Islet precursor cell (in vitro differentiated cells): ENCODE measurements at regions not wholly inside any gene's neighbourhood (a gene's known extent, or its start where the extent isn't known, plus 50 kb on each side); places are given as distances from the start of the nearest gene placed in this dataset.

Source experiments
- DNase-seq: peaks from one replicate; pipeline ENCODE4 v3.0.0-alpha.2; 2018

DNA sequence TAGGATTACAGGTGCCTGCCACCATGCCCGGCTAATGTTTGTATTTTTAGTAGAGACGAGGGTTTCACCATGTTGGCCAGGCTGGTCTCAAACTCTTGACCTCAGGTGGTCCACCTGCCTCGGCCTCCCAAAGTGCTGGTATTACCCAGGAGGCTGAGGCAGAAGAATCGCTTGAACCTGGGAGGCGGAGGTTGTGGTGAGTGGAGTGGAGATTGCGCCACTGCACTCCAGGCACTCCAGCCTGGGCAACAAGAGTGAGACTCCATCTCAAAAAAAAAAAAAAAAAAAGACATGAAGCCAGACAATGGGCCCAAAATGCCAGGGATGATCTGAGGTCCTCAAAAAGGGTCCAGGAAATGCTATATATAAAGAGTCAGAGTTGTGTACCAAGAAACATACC, 392.9 kb downstream of the SEC14L1 start:
- peak; percentile 10 for DNase-seq

DNA sequence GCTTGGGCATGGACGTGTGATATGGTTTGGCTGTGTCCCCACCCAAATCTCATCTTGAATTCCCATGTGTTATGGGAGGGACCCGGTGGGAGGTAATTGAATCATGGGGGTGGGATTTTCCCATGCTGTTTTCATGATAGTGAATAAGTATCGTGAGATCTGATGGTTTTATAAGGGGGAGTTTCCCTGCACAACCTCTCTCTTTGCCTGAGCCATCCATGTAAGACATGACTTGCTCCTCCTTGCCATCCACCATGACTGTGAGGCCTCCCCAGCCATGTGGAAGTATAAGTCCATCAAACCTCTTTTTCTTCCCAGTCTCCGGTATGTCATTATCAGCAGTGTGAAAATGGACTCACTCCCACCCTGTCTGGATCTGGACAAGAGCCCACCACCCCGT, 393.4 kb downstream of the SEC14L1 start:
- DNase-seq = peak; percentile 21

DNA sequence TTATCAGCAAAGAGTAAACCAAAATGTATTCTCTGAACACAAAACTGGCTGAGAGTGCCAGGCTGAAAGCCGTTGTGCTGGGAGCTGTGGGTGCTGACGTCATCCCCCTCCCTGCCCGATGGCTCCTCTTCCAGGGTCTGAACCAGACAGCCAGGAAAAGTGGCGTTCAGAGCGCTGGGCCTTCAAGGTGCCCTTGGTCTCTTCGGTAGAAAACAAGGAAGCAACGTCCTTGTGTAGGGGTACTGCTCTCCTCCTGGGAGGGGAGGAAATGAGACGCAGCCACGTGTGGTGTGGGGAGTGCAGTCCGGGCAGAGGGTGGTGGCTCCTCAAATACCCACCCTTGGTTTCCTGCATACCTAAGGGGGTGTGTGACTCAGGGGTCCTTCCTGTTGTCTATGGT, 394.7 kb downstream of the SEC14L1 start:
- peak; percentile 57 for DNase-seq

DNA sequence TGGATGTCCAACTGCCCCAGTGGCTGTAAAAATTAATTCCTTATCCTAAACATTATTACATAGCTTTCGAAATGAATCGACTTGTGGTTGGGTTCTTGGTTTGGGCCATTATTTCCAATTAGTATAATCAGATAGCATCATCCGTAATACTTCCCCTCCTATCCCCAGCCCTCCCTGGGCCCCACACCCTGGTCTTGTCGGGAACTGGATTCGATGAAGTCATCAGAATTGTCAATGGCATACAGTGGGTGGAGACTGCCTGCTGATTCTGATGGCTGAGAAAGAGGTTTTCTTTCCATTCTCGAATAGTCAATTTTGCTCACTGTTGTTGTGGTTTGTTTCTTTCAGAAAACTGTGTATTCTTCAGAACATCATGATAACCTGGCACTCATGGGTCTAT, 395.1 kb downstream of the SEC14L1 start:
- DNase-seq = no peak

DNA sequence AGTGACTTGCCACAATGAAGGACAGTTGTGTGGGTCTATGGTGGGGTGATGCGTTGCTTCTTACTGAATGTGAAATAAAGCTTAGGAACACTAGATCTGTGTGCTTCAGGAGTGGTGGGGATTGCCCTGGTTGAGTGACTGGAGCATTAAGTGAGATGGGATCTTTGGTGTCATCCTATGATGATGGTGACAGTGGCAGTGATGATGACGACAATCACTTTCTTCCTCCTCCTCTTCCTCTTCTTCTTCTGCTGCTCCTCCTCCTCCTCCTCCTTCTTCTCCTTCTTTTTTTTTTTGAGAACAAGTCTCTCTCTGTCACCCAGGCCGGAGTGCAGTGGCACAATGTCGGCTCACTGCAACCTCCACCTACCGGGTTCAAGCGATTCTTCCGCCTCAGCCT, 396.8 kb downstream of the SEC14L1 start:
- no peak for DNase-seq

DNA sequence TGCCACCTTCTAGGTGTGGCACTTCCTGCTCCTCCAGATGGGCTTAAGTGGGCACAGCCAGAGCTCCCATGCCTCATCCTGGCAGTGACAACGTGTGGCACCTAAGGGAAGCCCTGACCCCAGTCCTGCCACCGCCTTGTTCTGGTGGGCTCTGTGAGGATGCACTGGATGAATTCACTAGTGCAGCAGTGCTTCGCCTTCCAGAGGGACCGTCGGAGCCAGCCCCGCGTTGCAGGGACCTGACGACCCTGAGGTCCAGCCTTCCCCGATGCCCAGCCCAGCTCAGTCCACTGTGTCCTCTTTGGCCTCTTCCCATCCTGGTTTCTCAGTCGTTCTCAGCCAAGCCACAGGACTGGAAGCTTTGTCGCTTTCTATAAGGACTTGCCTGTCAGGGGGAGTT, 399.8 kb downstream of the SEC14L1 start:
- no peak for DNase-seq

DNA sequence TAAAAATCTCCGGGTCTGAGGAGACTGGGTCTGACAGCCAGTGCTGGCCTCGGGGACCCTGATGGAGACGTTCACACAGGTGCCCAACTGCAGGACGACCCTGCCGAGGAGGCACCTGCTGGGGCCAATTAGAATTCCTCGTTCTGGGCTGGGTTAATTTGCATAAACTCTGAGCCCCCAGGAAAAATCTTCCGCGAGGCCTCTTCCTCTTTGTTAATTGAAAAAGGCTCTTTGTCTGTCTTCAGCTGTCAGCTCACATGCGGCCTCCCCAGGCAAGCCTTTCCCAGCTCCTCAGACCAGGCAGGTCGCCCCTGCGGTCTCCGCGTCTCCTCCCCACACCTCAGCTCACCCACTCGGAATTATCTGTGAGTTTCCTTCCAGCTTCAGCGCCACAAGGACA, 400.2 kb downstream of the SEC14L1 start:
- no peak for DNase-seq

DNA sequence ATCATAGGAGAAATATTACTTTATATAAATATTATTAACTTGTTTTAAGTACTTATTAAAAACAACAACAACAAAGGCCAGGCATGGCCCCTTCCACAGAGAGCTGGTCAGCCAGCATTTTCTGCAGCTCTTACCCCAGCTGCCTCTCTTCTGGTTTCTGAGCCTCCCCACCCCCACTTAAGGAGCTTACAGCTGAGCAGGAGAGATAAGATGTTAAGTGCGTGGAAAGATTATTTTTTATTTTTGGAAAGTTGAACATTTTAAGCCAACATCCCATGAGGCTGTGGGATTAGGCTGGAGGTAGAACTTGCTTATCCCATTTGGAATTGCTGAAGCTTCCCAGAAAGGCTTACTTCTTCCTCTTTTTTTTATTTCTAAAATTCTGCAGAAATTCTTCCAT, 401.2 kb downstream of the SEC14L1 start:
- peak; percentile 74 for DNase-seq

DNA sequence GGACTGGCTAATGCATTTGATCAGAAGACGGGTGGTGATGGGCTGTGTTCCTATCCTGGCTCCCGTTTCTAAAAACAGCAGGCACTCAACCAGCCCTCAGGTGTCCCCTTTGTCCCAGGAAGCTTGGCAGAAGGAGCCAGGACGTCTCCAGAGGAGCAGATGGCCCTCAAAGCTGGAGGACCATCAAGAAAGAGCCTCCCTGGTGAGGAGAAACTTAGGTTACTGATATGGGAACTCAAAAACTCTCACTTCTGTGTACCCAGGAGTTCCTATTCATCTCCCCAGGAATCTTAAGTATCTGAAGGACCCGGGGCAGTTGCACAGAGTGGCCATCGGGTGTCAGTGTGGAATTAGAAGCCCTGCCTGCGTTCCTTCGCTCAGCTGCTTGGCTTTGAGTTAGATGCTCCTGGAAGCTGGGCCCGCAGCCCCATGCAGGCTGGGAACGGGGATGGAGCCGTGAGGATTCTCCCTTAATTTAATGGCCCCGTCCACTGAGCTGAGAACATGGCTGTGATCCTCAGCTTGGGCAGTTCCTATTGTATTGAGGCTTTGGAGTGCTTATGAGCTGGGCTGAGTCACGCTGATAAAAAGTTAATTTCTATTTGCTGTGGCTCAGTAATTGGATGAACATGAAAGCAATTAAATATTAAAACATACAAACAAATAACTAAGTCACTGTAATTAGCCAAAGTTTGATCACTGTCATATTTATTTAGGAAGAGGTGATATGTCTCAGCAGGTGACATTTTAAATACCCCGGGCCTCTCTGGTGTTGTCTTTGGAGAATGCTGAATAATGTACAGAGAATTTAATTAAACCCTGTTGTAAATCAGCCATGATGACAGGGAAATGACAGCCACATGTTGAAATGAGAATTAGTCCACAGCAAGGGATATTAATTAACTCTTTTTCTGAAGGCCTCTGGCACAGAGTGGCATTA, 402.1 kb downstream of the SEC14L1 start:
- DNase-seq = peak; percentile 96

DNA sequence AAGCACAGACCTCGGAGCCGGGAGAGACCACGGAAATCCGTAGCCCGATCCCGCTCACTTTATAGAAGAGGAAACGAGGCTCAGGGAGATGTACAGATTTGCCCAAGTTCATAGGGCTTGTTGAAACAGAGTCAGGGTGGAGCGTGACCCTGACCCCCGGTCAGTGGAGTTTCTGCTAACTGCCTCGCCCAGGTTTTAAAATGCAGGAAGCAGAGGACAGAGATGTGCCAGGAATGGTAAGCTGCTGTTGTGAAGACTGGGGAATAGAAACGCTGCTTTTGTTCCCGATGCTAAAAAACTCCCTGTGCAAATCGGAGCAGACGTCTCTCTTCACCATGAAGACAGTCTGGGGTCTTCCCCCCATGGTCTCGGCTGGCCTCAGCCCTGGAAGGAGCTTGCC, 403.0 kb downstream of the SEC14L1 start:
- DNase-seq = no peak

DNA sequence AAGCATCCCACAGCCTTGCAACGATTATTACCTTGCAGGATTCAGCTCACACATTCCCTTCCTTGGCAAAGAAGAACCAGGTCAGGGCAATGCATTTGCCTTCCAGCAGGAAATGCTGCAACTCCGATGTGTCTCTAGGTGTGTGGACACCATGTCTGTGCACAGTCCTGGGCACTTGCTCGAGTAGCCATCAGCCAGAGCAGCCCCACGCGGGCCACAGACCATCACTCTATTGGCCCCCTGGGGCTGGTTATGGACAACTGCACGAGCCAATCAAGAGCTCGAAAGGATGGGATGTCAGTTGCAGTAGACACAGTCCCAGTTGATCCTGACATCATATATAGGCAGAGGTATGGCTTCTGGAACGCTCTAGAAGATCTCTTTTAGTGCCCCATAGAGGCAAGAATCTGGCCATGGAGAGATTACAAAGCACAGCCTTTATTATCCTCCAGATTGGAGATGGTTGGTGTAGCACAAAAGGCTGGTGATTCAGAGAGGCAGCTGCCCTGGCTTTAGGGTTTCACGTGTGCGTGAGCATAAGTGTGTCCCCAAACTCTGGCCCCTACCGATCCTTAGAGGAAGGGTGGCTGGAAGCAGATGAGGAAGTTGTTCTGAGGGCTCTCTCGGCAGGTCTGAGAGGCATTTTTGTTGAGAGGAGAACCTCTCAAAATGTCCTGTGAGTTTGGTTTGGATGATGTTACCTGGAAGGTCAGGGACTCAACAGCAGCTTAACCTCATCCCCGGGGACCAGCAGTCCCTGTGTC, 403.8 kb downstream of the SEC14L1 start:
- no peak for DNase-seq

DNA sequence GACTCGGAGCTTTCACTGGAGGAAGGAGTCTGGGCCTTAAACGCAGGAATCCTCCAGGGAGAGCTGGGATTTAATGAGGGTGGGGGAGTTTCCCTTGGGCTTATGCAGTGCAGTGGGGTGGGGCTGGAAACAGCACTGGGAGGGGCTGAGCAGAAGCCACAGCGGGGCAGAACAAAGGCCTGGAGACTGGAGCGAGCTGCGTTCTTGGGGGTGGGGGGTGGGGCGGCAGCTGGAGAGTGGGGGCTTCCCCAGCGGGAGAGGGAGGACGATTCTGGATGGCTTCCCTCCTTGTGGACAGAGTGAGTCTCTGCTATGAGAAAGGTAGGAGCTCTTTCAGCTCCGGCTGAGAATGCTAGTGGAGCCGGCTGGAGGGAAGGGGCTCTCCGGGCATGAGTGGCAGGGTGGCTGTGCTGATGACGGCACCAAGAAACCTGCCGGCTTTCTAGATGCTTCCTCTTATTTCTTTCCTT, 406.0 kb downstream of the SEC14L1 start:
- DNase-seq = peak; percentile 95

DNA sequence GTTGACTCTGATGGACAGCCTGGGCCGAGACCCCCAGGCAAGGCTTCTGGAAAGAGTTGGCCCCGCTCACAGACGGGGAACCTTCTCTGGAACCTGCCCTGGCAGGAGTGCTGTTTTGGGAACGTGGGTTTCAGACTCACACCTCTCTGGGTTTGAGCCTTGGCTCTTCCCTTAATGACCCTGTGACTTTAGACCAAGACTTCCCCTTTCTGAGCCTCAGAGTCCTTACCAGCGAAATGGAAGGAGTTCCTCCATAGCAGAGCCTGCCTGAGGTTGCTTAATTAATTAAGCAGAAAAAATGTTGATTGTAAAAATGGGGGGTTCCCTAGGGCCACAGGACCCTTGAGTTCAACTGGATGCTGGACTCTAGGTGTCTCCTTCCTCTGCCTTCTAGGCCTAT, 408.2 kb downstream of the SEC14L1 start:
- no peak for DNase-seq

DNA sequence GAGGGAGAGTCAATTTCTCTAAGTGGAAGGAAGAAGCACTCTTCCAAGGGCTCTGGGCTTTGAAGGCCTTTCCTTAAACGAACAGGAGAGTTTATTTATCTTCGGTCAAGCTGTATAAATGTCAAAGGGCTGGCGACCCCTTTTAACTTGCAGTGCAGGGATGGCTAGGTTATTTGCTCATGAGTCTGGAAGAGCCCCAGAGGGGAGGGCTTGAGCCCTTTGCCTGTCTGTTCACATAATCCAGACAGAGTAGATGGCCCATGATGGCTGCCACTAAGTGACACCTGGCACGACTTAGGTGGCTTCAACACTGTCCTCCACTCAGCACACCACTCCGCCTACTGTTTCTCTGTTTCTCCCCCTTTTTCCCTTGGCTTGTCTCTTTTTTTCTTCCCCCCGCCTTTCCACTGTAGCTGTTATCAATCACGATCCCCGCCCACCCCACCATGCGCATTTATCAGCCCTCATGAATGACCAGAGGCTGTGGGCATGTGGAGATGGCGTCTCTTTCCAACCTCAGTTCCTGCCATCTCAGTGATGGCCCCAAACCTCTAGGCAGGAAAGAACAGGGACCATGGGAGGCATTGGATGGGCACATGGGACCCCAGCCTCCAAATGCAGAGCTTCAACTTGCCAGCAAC, 408.7 kb upstream of the TNRC6C start:
- no peak for DNase-seq

DNA sequence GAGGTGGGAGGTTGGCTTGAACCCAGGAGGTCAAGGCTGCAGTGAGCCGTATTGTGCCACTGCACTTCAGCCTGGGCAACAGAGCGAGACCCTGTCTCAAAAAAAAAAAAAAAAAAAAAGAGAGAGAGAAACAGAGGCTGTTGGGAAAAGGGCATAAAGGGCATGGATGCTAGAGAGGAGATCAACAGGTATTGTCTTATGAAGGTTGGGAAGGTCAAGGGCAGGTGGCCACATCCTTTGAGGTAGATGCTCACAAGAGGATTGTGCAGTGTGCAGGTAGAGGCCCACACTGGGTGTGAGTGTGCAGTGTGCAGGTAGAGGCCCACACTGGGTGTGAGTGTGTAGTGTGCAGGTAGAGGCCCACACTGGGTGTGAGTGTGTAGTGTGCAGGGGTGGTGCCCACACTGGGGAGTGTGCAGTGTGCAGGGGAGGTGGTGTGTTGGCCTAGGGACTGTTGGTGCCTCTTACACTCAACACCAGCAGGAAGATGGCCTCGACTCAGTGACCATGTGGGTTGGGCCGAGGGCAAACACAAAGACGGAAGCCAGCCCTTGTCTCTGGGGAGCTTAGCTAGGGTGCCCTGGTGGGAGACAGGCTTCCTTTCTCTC, 404.9 kb upstream of the TNRC6C start:
- DNase-seq = no peak

DNA sequence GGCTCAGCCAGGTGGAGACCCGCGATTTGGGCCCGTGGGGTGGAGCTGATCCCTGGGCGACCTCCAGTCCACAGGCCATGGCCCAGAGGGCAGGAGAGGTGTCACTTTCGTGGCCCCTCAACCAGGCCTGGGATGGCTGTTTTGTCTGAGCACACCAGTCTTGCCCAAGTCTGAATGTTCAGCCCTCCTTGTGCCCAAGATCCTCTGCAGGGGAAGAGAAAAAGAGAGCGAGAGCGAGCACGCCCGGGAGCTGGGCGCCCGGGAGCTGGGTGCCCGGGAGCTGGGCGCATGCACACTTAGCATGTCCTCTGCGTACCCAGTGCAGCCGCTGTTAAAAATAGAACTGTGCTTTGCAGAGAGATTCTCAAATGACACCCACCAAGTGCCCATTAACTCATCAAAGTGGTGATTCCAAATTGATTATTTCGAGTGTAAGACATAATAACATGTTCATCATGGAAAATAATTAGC, 403.3 kb upstream of the TNRC6C start:
- no peak for DNase-seq

DNA sequence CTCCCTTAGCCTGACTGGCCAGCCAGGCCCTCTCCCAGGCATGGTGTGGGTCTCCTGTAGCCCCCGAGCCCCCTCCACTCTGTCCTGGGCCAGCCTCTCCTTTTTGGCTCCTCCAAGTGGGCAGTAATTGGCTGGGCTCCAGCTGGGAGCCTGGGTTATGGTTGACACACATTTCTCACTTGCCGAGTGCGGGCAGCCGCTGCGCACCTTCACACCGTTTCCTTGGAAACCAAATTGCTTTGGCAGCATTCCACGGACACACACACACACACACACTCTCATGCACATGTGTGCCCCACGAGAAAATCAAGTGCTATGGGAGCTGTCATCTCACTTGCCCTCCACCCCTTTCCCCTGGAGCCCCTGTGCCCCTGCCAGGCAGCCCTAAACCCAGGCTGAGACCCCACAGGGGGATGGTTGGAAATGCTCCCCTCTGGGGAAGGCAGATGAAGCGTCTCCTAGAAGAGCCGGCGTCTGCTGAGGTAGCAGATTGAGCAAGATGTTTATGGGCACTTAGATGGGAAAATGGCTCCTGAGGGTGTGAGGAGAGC, 402.7 kb upstream of the TNRC6C start:
- no peak for DNase-seq

DNA sequence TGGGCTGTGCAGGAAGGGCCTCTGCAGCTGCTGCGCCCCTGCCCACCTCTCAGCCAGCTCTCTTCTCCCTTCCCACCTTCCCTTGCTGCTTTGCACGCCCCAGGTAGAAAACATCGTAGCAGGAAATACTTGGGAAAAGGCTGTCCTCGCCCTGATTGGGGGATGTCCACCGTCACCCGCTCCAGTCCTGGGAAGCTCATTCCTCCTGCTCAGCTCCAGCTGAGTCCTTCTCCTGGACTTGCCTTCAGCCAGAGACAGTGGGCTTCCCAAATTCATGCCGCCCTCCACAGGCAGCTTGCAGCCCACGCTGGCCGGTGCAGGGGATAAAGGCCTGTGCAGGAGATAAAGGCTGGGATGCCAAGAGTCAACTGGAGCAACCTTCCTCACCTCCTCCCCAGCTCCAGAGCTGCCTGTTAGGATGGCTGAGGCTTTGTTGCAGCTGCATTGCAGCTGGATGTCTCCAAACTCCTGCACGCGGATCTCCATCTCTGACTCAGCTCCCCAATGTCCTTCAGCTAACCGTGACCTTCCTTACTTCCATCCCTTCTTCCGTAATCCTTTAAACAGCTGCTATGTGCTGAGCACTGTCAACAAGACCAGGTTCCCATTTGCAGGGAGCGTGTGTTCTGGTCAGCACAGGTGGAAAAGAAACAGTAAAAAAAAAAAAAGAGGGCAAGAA, 402.0 kb upstream of the TNRC6C start:
- DNase-seq = no peak

DNA sequence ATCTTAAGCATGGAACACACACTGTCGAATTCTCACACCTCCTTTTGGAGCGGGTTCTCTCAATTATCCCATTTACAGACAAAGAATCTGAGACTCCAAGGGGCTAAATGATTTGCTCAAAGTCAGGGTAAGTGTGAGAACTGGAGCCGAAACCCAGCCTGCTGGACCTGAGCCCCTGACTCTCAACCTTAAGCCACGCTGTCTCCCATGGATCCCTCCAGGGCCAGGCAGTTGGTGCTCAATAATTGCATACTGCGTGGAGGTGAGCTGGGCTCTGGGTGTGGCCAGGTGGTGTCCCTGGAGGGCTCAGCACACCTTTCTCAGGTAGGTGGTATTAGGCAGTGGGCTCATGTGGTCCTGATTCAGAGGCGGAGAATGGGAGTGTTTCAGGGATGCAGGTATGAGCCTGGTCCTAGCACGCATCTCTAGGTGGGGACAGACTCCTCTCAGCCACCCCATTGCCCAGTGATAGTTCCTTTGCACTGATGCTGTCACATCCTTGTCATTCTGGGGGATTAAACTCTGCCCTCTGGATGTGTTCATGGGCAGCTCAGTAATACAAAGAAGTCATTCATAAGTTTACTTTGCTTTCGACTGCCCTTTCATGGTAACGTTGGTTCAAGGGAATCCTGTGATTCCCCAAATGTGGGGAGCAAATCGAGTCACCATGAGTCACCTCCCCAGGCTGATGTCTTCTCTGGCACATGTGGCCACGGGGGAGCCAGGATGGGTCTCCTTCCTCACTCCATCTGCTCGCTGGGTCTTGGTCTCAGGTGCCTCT, 399.5 kb upstream of the TNRC6C start:
- DNase-seq = no peak

DNA sequence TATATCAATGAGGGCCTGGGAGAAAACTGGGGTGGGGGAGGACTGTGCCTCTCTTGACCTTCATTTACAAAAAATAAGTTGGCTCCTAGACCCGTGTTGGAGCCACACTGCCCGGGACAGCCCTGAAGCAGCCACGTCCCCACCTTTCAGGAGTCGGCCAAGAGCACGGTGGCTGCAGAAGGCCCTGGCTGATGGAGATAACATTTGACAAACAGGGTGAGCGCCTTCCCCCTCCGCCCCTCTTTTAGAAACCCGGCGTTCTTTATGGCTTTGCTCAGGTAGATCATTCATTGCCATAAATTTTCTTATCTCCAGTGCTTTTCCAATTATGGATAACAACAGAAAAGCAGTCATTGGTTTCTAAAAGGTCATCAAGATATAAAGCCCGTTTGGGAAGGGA, 398.1 kb upstream of the TNRC6C start:
- no peak for DNase-seq

DNA sequence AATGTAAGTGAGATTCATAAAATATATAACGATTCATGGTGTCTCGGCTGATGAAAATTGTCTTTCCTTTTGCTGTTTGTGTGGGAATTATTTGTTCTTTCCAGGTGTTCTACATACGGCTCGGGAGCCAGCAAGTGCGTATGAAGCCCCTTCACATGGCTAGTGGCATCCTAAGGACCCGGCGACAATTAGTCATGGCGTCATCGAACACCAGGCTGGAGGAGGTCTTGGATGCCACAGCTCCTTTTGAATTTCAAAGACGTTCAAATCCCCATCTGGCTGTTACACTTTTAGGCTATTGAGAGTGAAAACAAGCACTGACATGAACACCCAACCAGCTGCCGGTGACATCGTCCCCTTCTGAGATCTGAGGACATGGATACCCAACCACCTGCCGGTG, 397.7 kb upstream of the TNRC6C start:
- DNase-seq = no peak
